ENCODE measurements at regions not wholly inside any gene's neighbourhood (a gene's known extent, or its start where the extent isn't known, plus 50 kb on each side); places are given as distances from the start of the nearest gene placed in this dataset.

DNA sequence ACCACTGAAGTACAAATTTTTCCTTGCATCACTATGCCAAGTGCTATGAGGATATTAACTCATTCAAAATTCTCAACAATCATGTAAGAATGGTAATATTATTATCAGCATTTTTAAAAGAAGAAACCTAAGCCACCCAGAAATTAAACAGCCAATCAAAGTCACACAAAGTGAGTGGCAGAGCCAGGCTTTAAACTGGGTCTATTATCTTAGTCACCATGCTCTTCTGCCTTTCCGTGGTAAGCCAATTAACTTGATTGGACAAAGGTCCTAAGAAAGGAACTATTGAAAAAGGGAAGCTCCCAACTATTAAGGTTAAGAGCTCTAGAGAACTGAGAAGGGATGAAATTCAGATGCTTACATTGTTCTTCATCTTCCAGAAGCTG is 111.5 kb downstream of the ASB9 start:
- TF ChIP-seq, protein P1, sequence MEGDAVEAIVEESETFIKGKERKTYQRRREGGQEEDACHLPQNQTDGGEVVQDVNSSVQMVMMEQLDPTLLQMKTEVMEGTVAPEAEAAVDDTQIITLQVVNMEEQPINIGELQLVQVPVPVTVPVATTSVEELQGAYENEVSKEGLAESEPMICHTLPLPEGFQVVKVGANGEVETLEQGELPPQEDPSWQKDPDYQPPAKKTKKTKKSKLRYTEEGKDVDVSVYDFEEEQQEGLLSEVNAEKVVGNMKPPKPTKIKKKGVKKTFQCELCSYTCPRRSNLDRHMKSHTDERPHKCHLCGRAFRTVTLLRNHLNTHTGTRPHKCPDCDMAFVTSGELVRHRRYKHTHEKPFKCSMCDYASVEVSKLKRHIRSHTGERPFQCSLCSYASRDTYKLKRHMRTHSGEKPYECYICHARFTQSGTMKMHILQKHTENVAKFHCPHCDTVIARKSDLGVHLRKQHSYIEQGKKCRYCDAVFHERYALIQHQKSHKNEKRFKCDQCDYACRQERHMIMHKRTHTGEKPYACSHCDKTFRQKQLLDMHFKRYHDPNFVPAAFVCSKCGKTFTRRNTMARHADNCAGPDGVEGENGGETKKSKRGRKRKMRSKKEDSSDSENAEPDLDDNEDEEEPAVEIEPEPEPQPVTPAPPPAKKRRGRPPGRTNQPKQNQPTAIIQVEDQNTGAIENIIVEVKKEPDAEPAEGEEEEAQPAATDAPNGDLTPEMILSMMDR (IDR thresholded peaks at IDR 0.05) = no peak
- no peak for TF ChIP-seq ZFX (IDR thresholded peaks at IDR 0.05; ENCODE audit: borderline replicate concordance)

All from 22Rv1 (cell line).